Mesenchymal stem cell (in vitro differentiated cells and primary cell): ENCODE measurements at regions not wholly inside any gene's neighbourhood (a gene's known extent, or its start where the extent isn't known, plus 50 kb on each side); places are given as distances from the start of the nearest gene placed in this dataset.

ENCODE experiments used
- DNase-seq: peaks from one replicate; pipeline ENCODE4 v3.0.0-alpha.2; 2013
- H2AFZ ChIP-seq: one replicate; pipeline ENCODE4 v1.6.1; 2013; ENCODE audit warnings: low read depth, mild to moderate bottlenecking, control low read depth, inconsistent platforms, low read length, moderate library complexity
- H2AK5ac ChIP-seq: 2 replicates; pipeline ENCODE4 v1.6.1; 2013; ENCODE audit warnings: low read length, moderate library complexity, mild to moderate bottlenecking, inconsistent platforms; ENCODE audit not compliant: severe bottlenecking
- H2BK120ac ChIP-seq: one replicate; pipeline ENCODE4 v1.6.1; 2013; ENCODE audit warnings: low read depth, mild to moderate bottlenecking, inconsistent platforms, low read length, moderate library complexity
- H2BK12ac ChIP-seq, 2 experiments: one replicate each; pipeline ENCODE4 v1.6.1; 2013; ENCODE audit warnings: inconsistent platforms in 2 of 2, low read length in 2 of 2, mild to moderate bottlenecking in 2 of 2, moderate library complexity in 2 of 2, control low read depth in 1 of 2
- H2BK15ac ChIP-seq: one replicate; pipeline ENCODE4 v1.6.1; 2013; ENCODE audit warnings: mild to moderate bottlenecking, low read depth, inconsistent platforms; ENCODE audit not compliant: poor library complexity, severe bottlenecking
- H2BK5ac ChIP-seq: 2 replicates; pipeline ENCODE4 v1.6.1; 2013; ENCODE audit warnings: low read depth, mild to moderate bottlenecking, low read length, control low read depth, inconsistent platforms; ENCODE audit not compliant: poor library complexity, severe bottlenecking
- H3K14ac ChIP-seq, 2 experiments: one replicate each; pipeline ENCODE4 v1.6.1; 2013; ENCODE audit warnings: inconsistent platforms in 2 of 2, low read length in 2 of 2, control low read depth in 1 of 2, mild to moderate bottlenecking in 1 of 2, moderate library complexity in 1 of 2
- H3K18ac ChIP-seq, 2 experiments: one replicate each; pipeline ENCODE4 v1.6.1; 2013; ENCODE audit warnings: inconsistent platforms in 2 of 2, low read length in 2 of 2, control low read depth in 1 of 2, low read depth in 1 of 2, mild to moderate bottlenecking in 1 of 2
- H3K23ac ChIP-seq, 2 experiments: one replicate each; pipeline ENCODE4 v1.6.1; 2013; ENCODE audit warnings: inconsistent platforms in 2 of 2, low read length in 2 of 2, mild to moderate bottlenecking in 2 of 2, moderate library complexity in 2 of 2, control low read depth in 1 of 2
- H3K27ac ChIP-seq: 2 replicates; pipeline ENCODE4 v1.5.1; 2013; ENCODE audit warnings: mild to moderate bottlenecking, moderate library complexity, low read length, control low read depth, inconsistent platforms; ENCODE audit not compliant: poor library complexity, severe bottlenecking
- H3K27me3 ChIP-seq, 2 experiments: 2 replicates each; pipeline versions ENCODE4 v1.6.1 to v1.7.0; 2013; ENCODE audit warnings: low read length in 2 of 2, mild to moderate bottlenecking in 2 of 2, moderate library complexity in 2 of 2, control low read depth in 1 of 2, inconsistent platforms in 1 of 2; ENCODE audit not compliant: control insufficient read depth in 1 of 2, insufficient read depth in 1 of 2
- H3K36me3 ChIP-seq, 2 experiments: 2 replicates each; pipeline versions ENCODE4 v1.6.1 to v1.7.0; 2013; ENCODE audit warnings: low read length in 2 of 2, control low read depth in 1 of 2, inconsistent platforms in 1 of 2, low read depth in 1 of 2, mild to moderate bottlenecking in 1 of 2; ENCODE audit not compliant: insufficient read depth in 2 of 2, control insufficient read depth in 1 of 2
- H3K4ac ChIP-seq, 2 experiments: one replicate each; pipeline ENCODE4 v1.6.1; 2013; ENCODE audit warnings: inconsistent platforms in 2 of 2, low read length in 2 of 2, mild to moderate bottlenecking in 2 of 2, moderate library complexity in 2 of 2, control low read depth in 1 of 2, low read depth in 1 of 2
- H3K4me1 ChIP-seq: 2 replicates; pipeline ENCODE4 v1.6.1; 2013; ENCODE audit warnings: low read depth, low read length, control low read depth; ENCODE audit not compliant: control insufficient read depth, insufficient read depth
- H3K4me2 ChIP-seq: 2 replicates; pipeline ENCODE4 v1.6.1; 2013; ENCODE audit warnings: low read length, mild to moderate bottlenecking, inconsistent platforms; ENCODE audit not compliant: poor library complexity, severe bottlenecking
- H3K4me3 ChIP-seq, 2 experiments: 2 replicates each; pipeline versions ENCODE4 v1.5.1 to v1.7.0; 2013; ENCODE audit warnings: low read length in 2 of 2, mild to moderate bottlenecking in 2 of 2, control low read depth in 1 of 2, low read depth in 1 of 2; ENCODE audit not compliant: insufficient read depth in 1 of 2
- H3K79me1 ChIP-seq: replicated peaks from 2 replicates; pipeline ENCODE4 v1.6.1; 2013; ENCODE audit warnings: mild to moderate bottlenecking, control low read depth, low read length, inconsistent platforms; ENCODE audit not compliant: poor library complexity, severe bottlenecking
- H3K9ac ChIP-seq: 2 replicates; pipeline ENCODE4 v1.7.0; 2013; ENCODE audit warnings: mild to moderate bottlenecking, low read length, moderate library complexity
- H3K9me3 ChIP-seq: 2 replicates; pipeline ENCODE4 v1.7.0; 2013; ENCODE audit warnings: mild to moderate bottlenecking, low read length; ENCODE audit not compliant: control insufficient read depth
- H4K8ac ChIP-seq: one replicate; pipeline ENCODE4 v1.6.1; 2013; ENCODE audit warnings: inconsistent platforms, mild to moderate bottlenecking, low read length, moderate library complexity
- H4K91ac ChIP-seq: one replicate; pipeline ENCODE4 v1.6.1; 2013; ENCODE audit warnings: mild to moderate bottlenecking, low read length, inconsistent platforms
- WGBS: methylation state at CpG from one replicate; pipeline ENCODE4 v1.1.7; 2013; ENCODE audit warnings: mixed read lengths; 5-methylcytosine and 5-hydroxymethylcytosine counted together

DNA sequence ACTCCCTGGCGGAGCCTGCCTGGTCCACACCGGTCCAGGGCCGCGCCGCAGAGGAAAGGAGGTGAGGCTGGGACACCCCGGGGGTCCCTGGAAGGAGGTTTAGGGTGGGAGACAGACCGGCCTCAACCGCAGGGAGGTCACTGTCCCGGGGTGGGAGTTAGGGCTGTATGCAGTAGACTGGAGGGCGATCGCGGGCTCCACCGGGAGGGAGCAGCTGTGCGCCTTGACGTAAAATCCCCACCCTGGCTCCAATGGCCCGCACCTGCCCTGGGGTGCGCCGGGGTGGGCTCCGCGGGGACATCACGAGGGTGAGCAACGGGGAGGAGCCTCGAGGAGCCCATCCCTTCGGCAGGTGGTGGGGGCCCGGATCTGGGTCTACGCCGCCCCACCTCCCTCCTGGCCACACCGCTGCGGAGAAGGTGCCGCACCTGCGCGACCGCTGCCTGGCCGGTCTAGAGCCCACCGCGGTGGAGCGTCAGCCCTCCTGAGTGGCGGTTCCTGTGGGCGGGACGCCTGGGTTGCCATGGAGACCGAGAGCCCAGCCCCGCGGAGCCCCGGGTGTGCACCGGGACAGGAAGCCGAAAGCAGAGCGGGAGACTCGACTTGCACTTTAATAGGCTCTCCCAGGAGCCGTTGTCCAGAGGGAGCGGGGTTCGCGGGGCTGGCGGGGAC lies 105.1 kb downstream of the ADRA2C start:
- H3K79me1 ChIP-seq: no peaks in the 10 kb centered on the region
- no peak overlapping the region for H2AFZ ChIP-seq
- no peak overlapping the region for H3K9ac ChIP-seq
- no peak overlapping the region for H3K27ac ChIP-seq
- no peak overlapping the region for H2BK120ac ChIP-seq
- no peak overlapping the region for H3K4me2 ChIP-seq
- H3K36me3 ChIP-seq: no peaks in the 10 kb centered on the region
- no peak overlapping the region for H4K91ac ChIP-seq
- H2AK5ac ChIP-seq: no peak overlapping the region
- no peak overlapping the region for H2BK5ac ChIP-seq
- H3K23ac ChIP-seq: no peak overlapping the region
- H2BK12ac ChIP-seq: no peak overlapping the region
- H2BK15ac ChIP-seq: no peak overlapping the region
- DNase-seq: no peak
- H3K18ac ChIP-seq: no peak overlapping the region
- no peak overlapping the region for H4K8ac ChIP-seq
- H3K9me3 ChIP-seq: no peaks in the 10 kb centered on the region
- H3K4me3 ChIP-seq: no peak overlapping the region
- 12% methylated on average over 44 of the region's 53 CpGs for WGBS
- H3K27me3 ChIP-seq: peaks cover 84 to 92% of the 10 kb centered on the region in 2 experiments
- no peak overlapping the region for H3K14ac ChIP-seq
- H3K4me1 ChIP-seq: peaks cover 10% of the 10 kb centered on the region
- H3K4ac ChIP-seq: no peak overlapping the region

DNA sequence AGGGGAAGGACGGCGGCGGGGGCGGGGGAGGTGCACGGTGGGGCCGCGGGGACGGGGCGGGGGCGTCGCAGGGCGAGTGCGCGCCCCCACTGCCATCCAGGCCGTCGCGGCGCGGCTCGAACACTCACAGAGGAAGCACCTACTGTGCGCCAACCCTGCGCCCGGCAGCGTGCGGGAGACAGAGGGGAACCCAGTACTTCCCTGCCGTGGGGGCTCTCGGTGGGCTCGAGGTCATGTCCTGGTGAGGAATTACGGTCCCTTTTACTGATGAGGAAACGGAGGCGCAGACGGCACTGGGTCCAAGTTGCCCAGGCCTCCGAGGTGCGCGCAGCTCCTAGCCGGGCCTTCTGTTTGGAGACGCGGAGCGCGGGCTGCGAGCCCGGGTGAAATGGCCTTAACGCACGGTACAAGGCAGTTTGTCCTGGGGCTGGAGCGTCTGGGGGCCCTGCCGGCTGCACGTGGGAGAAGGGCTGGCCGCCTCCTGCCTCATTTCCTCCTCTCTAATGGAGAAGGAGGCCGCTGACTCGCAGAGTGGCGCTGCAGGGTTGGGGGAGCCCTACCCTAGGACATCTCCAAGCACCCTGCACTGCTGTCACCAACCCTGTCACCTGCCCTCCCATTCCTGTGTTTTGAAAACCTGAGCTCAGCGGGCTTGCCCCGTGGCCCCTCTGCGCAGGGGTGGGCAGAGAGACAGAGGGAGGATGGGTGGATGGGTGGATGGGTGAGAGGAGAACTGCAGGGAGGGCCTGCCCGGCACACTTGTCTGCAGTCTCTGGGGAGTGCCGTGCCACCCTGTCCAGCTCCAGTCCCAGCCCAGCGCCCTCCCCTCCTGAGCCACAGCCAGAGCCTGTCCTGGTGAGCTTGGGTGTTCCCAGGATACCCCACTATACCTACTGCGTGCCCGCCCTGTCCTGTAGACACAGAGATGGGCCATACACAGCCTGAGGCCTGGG lies 106.0 kb downstream of the ADRA2C start:
- H2BK12ac ChIP-seq: no peak overlapping the region
- H2BK5ac ChIP-seq: no peak overlapping the region
- no peak overlapping the region for H3K27ac ChIP-seq
- H3K23ac ChIP-seq: no peak overlapping the region
- H3K14ac ChIP-seq: no peak overlapping the region
- peaks cover under 1% of the 10 kb centered on the region for H3K9me3 ChIP-seq
- no peak overlapping the region for H3K4me2 ChIP-seq
- no peak overlapping the region for H3K9ac ChIP-seq
- H2BK15ac ChIP-seq: no peak overlapping the region
- H2AK5ac ChIP-seq: no peak overlapping the region
- H2AFZ ChIP-seq: no peak overlapping the region
- H3K4ac ChIP-seq: no peak overlapping the region
- DNase-seq: no peak
- H3K4me3 ChIP-seq: no peak overlapping the region
- no peak overlapping the region for H3K18ac ChIP-seq
- H4K8ac ChIP-seq: no peak overlapping the region
- 19% methylated on average over 40 of the region's 59 CpGs for WGBS
- peaks cover 91 to 92% of the 10 kb centered on the region in 2 experiments for H3K27me3 ChIP-seq
- no peak overlapping the region for H4K91ac ChIP-seq
- peaks cover 10% of the 10 kb centered on the region for H3K4me1 ChIP-seq
- no peak overlapping the region for H2BK120ac ChIP-seq
- H3K79me1 ChIP-seq: no peaks in the 10 kb centered on the region
- no peaks in the 10 kb centered on the region for H3K36me3 ChIP-seq

DNA sequence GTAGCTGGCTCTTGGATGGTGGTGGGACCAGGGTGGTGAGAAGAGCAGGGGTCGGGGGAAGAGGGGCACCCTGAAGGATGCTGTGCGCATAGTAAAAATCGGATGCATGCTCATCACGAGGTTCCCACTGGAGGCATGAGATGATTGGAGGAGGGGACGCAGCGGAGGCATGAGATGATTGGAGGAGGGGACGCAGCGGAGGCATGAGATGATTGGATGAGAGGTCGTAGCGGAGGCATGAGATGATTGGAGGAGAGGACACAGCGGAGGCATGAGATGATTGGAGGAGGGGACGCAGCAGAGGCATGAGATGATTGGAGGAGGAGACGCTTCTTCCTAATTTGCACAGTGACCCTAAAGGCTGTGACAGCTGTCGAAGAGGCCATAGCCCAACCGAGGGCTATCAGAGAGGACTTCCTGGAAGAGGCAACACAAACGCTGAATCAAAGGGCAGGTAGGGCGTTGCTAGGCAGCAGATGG lies 106.7 kb downstream of the ADRA2C start:
- Histone ChIP-seq H2BK12ac (no peak overlapping the region), H3K79me1 (no peaks in the 10 kb centered on the region), H2BK120ac (no peak overlapping the region), H3K9ac (no peak overlapping the region), H3K4me2 (no peak overlapping the region), H3K4me1 (peaks cover 10% of the 10 kb centered on the region), H2AFZ (no peak overlapping the region), H2BK15ac (no peak overlapping the region), H2AK5ac (no peak overlapping the region), H3K4ac (no peak overlapping the region), H3K4me3 (no peak overlapping the region), H3K23ac (no peak overlapping the region), H3K9me3 (peaks cover 7% of the 10 kb centered on the region), H4K8ac (no peak overlapping the region), H3K27me3 (peaks cover 86 to 90% of the 10 kb centered on the region in 2 experiments), H4K91ac (no peak overlapping the region), H3K27ac (no peak overlapping the region), H2BK5ac (no peak overlapping the region), H3K36me3 (no peaks in the 10 kb centered on the region), H3K18ac (no peak overlapping the region), H3K14ac (no peak overlapping the region)
- 65% methylated on average over 17 of the region's 17 CpGs for WGBS
- DNase-seq: no peak

DNA sequence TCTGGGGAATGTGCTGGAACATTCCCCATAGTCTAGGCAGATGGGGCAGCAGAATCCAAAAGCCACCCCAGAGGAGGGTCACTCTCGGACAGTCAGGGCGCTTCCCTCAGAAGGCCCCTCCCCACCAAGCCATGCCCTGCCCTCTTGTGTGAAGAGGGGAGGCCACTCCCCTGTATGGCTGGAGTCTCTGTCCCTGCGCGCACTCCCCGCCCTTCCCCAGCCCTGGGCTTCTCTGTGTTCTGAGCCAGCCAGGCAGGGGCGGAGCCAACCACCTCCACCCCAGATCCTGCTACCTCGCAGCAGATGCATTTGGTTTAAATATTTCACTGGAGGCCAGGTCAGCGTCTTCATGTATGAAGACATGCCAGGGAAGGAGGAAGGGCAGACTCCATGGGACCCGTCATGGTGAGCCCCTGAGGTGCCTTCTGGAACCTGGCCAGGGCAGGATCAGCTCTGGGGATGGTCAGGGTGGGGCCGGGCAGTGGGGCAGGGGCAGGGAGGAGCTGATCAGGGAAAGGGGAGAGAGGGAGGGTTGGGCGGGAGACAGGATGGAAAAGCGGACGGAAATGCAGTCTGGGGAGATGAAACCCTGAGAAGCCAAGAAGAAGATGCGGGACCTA lies 107.3 kb downstream of the ADRA2C start:
- H2BK15ac ChIP-seq: no peak overlapping the region
- H3K4me3 ChIP-seq: no peak overlapping the region
- no peaks in the 10 kb centered on the region for H3K79me1 ChIP-seq
- no peak overlapping the region for H3K4me2 ChIP-seq
- H3K18ac ChIP-seq: no peak overlapping the region
- no peak overlapping the region for H4K91ac ChIP-seq
- H2BK120ac ChIP-seq: no peak overlapping the region
- H3K4me1 ChIP-seq: peaks cover 9% of the 10 kb centered on the region
- H2AFZ ChIP-seq: no peak overlapping the region
- peaks cover 12% of the 10 kb centered on the region for H3K9me3 ChIP-seq
- no peak overlapping the region for H4K8ac ChIP-seq
- H3K27ac ChIP-seq: no peak overlapping the region
- no peak overlapping the region for H2BK5ac ChIP-seq
- H3K4ac ChIP-seq: no peak overlapping the region
- no peak overlapping the region for H2BK12ac ChIP-seq
- peaks cover 84 to 91% of the 10 kb centered on the region in 2 experiments for H3K27me3 ChIP-seq
- no peak overlapping the region for H3K23ac ChIP-seq
- WGBS: 34% methylated on average over 12 of the region's 14 CpGs
- no peaks in the 10 kb centered on the region for H3K36me3 ChIP-seq
- no peak overlapping the region for H2AK5ac ChIP-seq
- no peak overlapping the region for H3K14ac ChIP-seq
- DNase-seq: no peak
- H3K9ac ChIP-seq: no peak overlapping the region
